GM23248 (cell line): ENCODE measurements at regions not wholly inside any gene's neighbourhood (a gene's known extent, or its start where the extent isn't known, plus 50 kb on each side); places are given as distances from the start of the nearest gene placed in this dataset.

Experiments used
- DNase-seq: peaks from one replicate; pipeline ENCODE4 v3.0.0-alpha.2; 2015
- H2AFZ ChIP-seq: fragments of 200-600 bp; sonication (generic); 2 replicates; pipeline ENCODE4 v1.6.1; 2016; ENCODE audit warnings: antibody characterized with exemption
- H3F3A ChIP-seq: fragments of 200-600 bp; sonication (generic); 2 replicates; pipeline ENCODE4 v1.6.1; 2016; ENCODE audit warnings: mild to moderate bottlenecking, antibody characterized with exemption, mixed run types; ENCODE audit not compliant: insufficient read depth
- H3K27ac ChIP-seq: fragments of 200-600 bp; sonication (generic); 2 replicates; pipeline ENCODE4 v1.5.1; 2016; ENCODE audit warnings: mild to moderate bottlenecking
- H3K27me3 ChIP-seq: fragments of 200-600 bp; sonication (generic); replicated peaks from 2 replicates; pipeline ENCODE4 v1.6.1; 2016; ENCODE audit warnings: mild to moderate bottlenecking; ENCODE audit not compliant: insufficient read depth
- H3K36me3 ChIP-seq: fragments of 200-600 bp; sonication (generic); 2 replicates; pipeline ENCODE4 v1.6.1; 2016; ENCODE audit warnings: low read depth, mild to moderate bottlenecking
- H3K4me1 ChIP-seq: fragments of 200-600 bp; sonication (generic); 2 replicates; pipeline ENCODE4 v1.6.1; 2016; ENCODE audit warnings: mild to moderate bottlenecking; ENCODE audit not compliant: insufficient read depth
- H3K4me2 ChIP-seq: fragments of 200-600 bp; sonication (generic); one replicate; pipeline ENCODE4 v1.6.1; 2016; ENCODE audit warnings: mild to moderate bottlenecking; ENCODE audit not compliant: unreplicated experiment
- H3K4me3 ChIP-seq: fragments of 200-600 bp; sonication (generic); 2 replicates; pipeline ENCODE4 v1.5.1; 2016; ENCODE audit warnings: mild to moderate bottlenecking
- H3K79me2 ChIP-seq: fragments of 200-600 bp; sonication (generic); 2 replicates; pipeline ENCODE4 v1.6.1; 2016; ENCODE audit warnings: mild to moderate bottlenecking; ENCODE audit not compliant: insufficient read depth
- H3K9ac ChIP-seq: fragments of 200-600 bp; sonication (generic); 2 replicates; pipeline ENCODE4 v1.6.1; 2016; ENCODE audit warnings: mild to moderate bottlenecking
- H3K9me2 ChIP-seq: fragments of 200-600 bp; sonication (generic); 2 replicates; pipeline ENCODE4 v1.6.1; 2016; ENCODE audit warnings: mixed run types, mild to moderate bottlenecking, moderate library complexity; ENCODE audit not compliant: insufficient read depth
- H3K9me3 ChIP-seq: fragments of 200-600 bp; sonication (generic); one replicate; pipeline ENCODE4 v1.6.1; 2017; ENCODE audit warnings: low read depth
- H4K20me1 ChIP-seq: fragments of 200-600 bp; sonication (generic); 2 replicates; pipeline ENCODE4 v1.6.0; 2016; ENCODE audit not compliant: insufficient read depth
- EZH2 ChIP-seq: fragments of 200-600 bp; sonication (generic); IDR thresholded peaks from 2 replicates; pipeline ENCODE4 v1.6.1; 2018; ENCODE audit warnings: antibody characterized with exemption, mild to moderate bottlenecking; ENCODE audit not compliant: insufficient read depth, poor library complexity, severe bottlenecking
- EZH2phosphoT487 ChIP-seq: fragments of 200-600 bp; sonication (generic); IDR thresholded peaks from 2 replicates; pipeline ENCODE4 v1.6.1; 2018; ENCODE audit warnings: antibody characterized with exemption, moderate library complexity, mild to moderate bottlenecking, low read depth; ENCODE audit not compliant: insufficient read depth
- WGBS, 2 experiments: methylation state at CpG; one replicate each; pipeline ENCODE4 v1.1.6; 2015 to 2017; ENCODE audit warnings: low lambda C conversion rate in 2 of 2, low coverage in 1 of 2; ENCODE audit errors: missing lambda C conversion rate in 2 of 2; 5-methylcytosine and 5-hydroxymethylcytosine counted together
- in situ Hi-C: fragments of 300-500 bp; cut with MboI; formaldehyde crosslinking; loops from 2 replicates; pipeline ENCODE4 v1.15.0; 2020

GRCh38 chr13:108018371-108018870 lies 196.9 kb downstream of the LIG4 start:
- no peak overlapping the region for H2AFZ ChIP-seq
- H3K9me3 ChIP-seq = no peaks in the 10 kb centered on the region
- no peak overlapping the region for H3K27ac ChIP-seq
- no peaks in the 10 kb centered on the region; the same call in 1 of the 2 replicates for H4K20me1 ChIP-seq
- no peak overlapping the region for H3K4me2 ChIP-seq
- H3K4me1 ChIP-seq = no peaks in the 10 kb centered on the region
- H3K27me3 ChIP-seq = no peaks in the 10 kb centered on the region
- 15 to 16% methylated on average over 2 of the region's 2 CpGs for WGBS, 2 experiments
- no peaks in the 10 kb centered on the region for H3K9me2 ChIP-seq
- no peak for DNase-seq
- H3K36me3 ChIP-seq = no peaks in the 10 kb centered on the region
- H3F3A ChIP-seq = no peaks in the 10 kb centered on the region
- H3K4me3 ChIP-seq = no peak overlapping the region
- H3K79me2 ChIP-seq = no peaks in the 10 kb centered on the region
- TF ChIP-seq EZH2phosphoT487 = no peak
- TF ChIP-seq EZH2 = no peak
- in situ Hi-C loops = no loop called here
- H3K9ac ChIP-seq = no peak overlapping the region

GRCh38 chr13:108006619-108007018 lies 208.7 kb downstream of the LIG4 start:
- Histone ChIP-seq H4K20me1 (no peaks in the 10 kb centered on the region), H3K9me2 (no peaks in the 10 kb centered on the region), H3K4me1 (no peaks in the 10 kb centered on the region), H3K79me2 (no peaks in the 10 kb centered on the region), H3K9me3 (no peaks in the 10 kb centered on the region), H3K4me3 (no peak overlapping the region), H2AFZ (no peak overlapping the region), H3F3A (no peaks in the 10 kb centered on the region), H3K27ac (no peak overlapping the region), H3K4me2 (no peak overlapping the region), H3K36me3 (no peaks in the 10 kb centered on the region), H3K9ac (no peak overlapping the region), H3K27me3 (peaks cover 10% of the 10 kb centered on the region; the same call in 1 of the 2 replicates)
- 31 to 40% methylated on average over 9 of the region's 9 CpGs for WGBS, 2 experiments
- no peak for DNase-seq
- TF ChIP-seq EZH2phosphoT487 (no peak), EZH2 (no peak)
- in situ Hi-C loops = no loop called here

GRCh38 chr13:108005231-108005630 lies 210.1 kb downstream of the LIG4 start:
- Histone ChIP-seq H3K4me2 (no peak overlapping the region), H3K9me2 (no peaks in the 10 kb centered on the region), H3K4me3 (no peak overlapping the region), H2AFZ (no peak overlapping the region), H3K27me3 (peaks cover 10% of the 10 kb centered on the region; the same call in 1 of the 2 replicates), H3K4me1 (no peaks in the 10 kb centered on the region), H3K9me3 (no peaks in the 10 kb centered on the region), H4K20me1 (no peaks in the 10 kb centered on the region), H3K79me2 (no peaks in the 10 kb centered on the region), H3F3A (no peaks in the 10 kb centered on the region), H3K36me3 (no peaks in the 10 kb centered on the region), H3K9ac (no peak overlapping the region), H3K27ac (no peak overlapping the region)
- TF ChIP-seq EZH2 (no peak), EZH2phosphoT487 (no peak)
- DNase-seq = no peak
- in situ Hi-C loops = no loop called here
- 27 to 33% methylated on average over 3 of the region's 3 CpGs for WGBS, 2 experiments

- no peaks in the 10 kb centered on the region for H3K9me3 ChIP-seq
- H4K20me1 ChIP-seq = no peaks in the 10 kb centered on the region
- WGBS, 2 experiments = 10 to 15% methylated on average over 3 of the region's 3 CpGs
- DNase-seq = no peak
- peaks cover 10% of the 10 kb centered on the region; the same call in 1 of the 2 replicates for H3K27me3 ChIP-seq
- no peak overlapping the region for H3K4me3 ChIP-seq
- H3K79me2 ChIP-seq = no peaks in the 10 kb centered on the region
- H3K9ac ChIP-seq = no peak overlapping the region
- H3K36me3 ChIP-seq = no peaks in the 10 kb centered on the region
- H2AFZ ChIP-seq = no peak overlapping the region
- TF ChIP-seq EZH2phosphoT487 = no peak
- TF ChIP-seq EZH2 = no peak
- H3K9me2 ChIP-seq = no peaks in the 10 kb centered on the region
- no peak overlapping the region for H3K27ac ChIP-seq
- H3K4me1 ChIP-seq = no peaks in the 10 kb centered on the region
- H3K4me2 ChIP-seq = no peak overlapping the region
- in situ Hi-C loops = no loop called here
- H3F3A ChIP-seq = no peaks in the 10 kb centered on the region
Observed at GRCh38 chr13:108003626-108004025, 211.7 kb downstream of the LIG4 start.

GRCh38 chr13:108000998-108001397 lies 214.3 kb downstream of the LIG4 start:
- H3K9me2 ChIP-seq = no peaks in the 10 kb centered on the region
- H2AFZ ChIP-seq = no peak overlapping the region
- in situ Hi-C loops = no loop called here
- DNase-seq = no peak
- H3K4me3 ChIP-seq = no peak overlapping the region
- H3K4me2 ChIP-seq = no peak overlapping the region
- no peaks in the 10 kb centered on the region for H4K20me1 ChIP-seq
- no peak overlapping the region for H3K27ac ChIP-seq
- H3K4me1 ChIP-seq = no peaks in the 10 kb centered on the region
- H3K27me3 ChIP-seq = peaks cover 10% of the 10 kb centered on the region; the same call in 1 of the 2 replicates
- no peaks in the 10 kb centered on the region for H3F3A ChIP-seq
- WGBS, 2 experiments = 15 to 21% methylated on average over 3 of the region's 3 CpGs
- no peaks in the 10 kb centered on the region for H3K9me3 ChIP-seq
- no peaks in the 10 kb centered on the region for H3K79me2 ChIP-seq
- TF ChIP-seq EZH2phosphoT487 = no peak
- no peak for TF ChIP-seq EZH2
- no peak overlapping the region for H3K9ac ChIP-seq
- H3K36me3 ChIP-seq = no peaks in the 10 kb centered on the region
